GM18868 (cell line): ENCODE measurements at regions not wholly inside any gene's neighbourhood (a gene's known extent, or its start where the extent isn't known, plus 50 kb on each side); places are given as distances from the start of the nearest gene placed in this dataset.

Source experiments
- ATAC-seq: cut with Tn5 transposase; IDR thresholded peaks from one replicate; pipeline ENCODE4 v1.9.1; 2021; ENCODE audit warnings: mild to moderate bottlenecking, moderate library complexity; ENCODE audit not compliant: unreplicated experiment

GRCh38 chr7:159269745-159270144, 125.1 kb upstream of the VIPR2 start:
- ATAC-seq = no peak

- ATAC-seq = no peak
These were observed 118.8 kb upstream of the VIPR2 start for GRCh38 chr7:159263430-159263829.

- ATAC-seq = no peak
These were observed 109.0 kb upstream of the VIPR2 start for GRCh38 chr7:159253657-159254056.

DNA sequence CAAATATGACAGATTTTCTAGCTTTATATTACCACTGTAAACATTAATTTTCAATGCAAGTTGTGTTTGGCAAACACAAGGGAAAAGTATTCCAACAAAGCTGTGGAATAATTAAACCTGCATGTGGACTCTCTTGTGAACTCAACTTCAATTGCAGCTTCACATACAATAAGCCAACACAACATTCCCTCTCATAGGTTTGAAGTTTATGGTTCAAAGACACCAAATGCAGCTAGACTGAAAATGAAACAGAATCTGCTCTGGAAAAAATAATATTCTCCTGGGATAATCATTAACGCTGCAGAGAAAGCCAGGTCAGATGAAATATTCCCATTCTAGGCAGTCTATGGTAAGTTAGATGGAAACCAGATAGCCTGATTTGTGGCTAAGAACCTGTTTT, 105.8 kb upstream of the VIPR2 start:
- no peak for ATAC-seq

GRCh38 chr7:159249671-159250070, 105.0 kb upstream of the VIPR2 start:
- no peak for ATAC-seq

GRCh38 chr7:159247910-159248309, 103.2 kb upstream of the VIPR2 start:
- ATAC-seq = no peak

DNA sequence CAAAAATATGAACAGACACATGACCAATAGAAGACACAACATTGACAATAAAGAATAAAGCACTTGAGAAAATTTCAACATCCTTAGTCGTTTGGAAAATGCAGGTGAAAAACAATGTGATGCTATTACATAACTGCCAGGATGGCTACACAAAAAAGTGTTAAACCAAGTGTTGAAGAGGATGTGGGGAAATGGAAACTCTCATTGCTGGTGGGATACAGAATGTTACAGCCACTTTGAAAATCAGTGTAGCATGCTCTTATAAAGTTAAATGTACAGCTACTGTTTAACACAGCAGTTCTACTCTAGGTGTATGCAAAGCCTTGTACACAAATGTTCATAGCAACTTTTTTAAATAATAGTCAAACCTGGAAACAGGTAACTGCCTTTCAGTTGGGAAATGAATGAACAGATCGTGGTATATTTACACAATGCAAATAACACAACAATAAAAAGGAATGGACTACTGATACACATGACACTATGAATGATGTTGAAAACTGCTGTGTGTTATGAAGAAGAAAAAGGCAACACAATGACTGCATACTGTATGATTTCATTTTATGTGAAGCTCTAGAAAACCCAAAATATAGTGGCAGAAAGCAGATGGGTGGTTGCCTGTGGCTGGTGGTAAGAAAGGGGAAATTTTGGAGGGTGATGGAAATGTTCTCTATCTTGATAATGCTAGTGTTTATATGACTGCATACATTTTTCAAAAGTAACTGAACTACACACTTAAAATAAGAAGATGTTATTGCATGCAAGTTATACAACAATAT, 102.2 kb upstream of the VIPR2 start:
- no peak for ATAC-seq

- no peak for ATAC-seq
These were observed 96.3 kb upstream of the VIPR2 start for GRCh38 chr7:159240962-159241361.

GRCh38 chr7:159239028-159239427, 94.4 kb upstream of the VIPR2 start:
- no peak for ATAC-seq

DNA sequence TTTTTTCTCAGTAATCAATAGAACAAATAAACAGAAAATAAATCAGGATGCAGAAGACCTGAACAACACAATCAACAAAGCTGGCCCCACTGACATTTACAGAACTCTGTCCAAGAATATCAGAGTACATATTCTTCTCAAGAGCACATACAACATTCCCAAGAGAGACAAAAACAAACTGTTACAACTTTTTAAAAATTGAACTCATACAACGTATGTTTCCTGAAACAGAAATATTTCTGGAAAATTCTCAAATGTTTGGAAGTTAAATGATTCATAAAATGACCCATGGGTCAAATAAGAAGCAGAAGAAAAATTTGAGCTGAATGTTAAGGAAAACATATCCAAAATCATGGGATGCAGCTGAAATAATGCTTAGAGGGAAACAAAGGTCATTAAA, 93.9 kb upstream of the VIPR2 start:
- ATAC-seq = no peak

DNA sequence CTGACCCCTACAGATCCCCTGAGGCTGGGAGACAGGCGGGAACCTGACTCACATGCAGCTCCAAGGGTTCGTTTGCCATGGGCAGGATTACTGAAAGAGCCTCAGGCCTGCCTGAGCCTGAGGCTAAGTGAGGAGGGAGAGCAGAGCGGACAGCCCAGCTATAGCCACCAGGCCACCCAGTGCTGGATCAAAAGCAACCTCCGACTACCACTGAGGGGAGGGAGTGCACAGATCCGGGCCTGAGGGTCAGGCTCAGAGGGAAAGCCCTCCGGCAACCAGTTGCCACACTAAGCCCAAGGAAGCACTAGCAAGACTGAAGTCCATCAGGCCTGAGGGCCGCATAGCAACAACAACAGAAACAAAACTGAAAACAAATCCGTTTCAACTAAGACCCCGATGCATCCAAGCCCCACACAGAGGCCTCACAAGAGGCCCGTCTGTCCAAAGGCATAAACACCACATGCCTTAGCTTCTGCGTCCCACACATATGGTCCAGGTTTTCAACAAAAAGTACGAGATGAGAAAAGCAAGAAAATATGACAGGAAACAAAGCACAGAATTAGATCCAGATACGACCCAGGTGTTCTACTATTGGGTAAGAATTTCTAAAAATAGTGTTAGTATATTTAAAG, 92.5 kb upstream of the VIPR2 start:
- ATAC-seq = no peak

DNA sequence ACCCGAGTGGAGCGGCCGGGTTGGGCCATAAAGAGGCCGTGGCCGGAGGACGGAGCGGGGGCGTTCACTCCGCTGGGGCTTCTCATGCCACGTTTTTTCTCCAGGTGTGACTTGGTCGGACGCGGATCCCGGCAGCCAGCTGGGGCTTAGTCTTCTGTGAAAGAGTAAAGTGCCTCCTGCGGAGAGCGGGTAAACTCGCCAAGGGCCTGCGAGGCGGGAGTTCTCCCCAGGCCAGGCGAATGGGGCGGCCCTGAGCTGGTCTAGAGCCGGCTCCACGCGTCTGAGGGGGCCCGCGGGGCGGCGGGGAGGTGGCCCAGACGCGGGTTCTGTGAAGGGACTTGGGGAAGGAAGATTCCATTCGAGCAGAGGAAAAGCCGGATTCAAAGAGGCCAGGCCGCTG, 86.3 kb upstream of the VIPR2 start:
- ATAC-seq = no peak

DNA sequence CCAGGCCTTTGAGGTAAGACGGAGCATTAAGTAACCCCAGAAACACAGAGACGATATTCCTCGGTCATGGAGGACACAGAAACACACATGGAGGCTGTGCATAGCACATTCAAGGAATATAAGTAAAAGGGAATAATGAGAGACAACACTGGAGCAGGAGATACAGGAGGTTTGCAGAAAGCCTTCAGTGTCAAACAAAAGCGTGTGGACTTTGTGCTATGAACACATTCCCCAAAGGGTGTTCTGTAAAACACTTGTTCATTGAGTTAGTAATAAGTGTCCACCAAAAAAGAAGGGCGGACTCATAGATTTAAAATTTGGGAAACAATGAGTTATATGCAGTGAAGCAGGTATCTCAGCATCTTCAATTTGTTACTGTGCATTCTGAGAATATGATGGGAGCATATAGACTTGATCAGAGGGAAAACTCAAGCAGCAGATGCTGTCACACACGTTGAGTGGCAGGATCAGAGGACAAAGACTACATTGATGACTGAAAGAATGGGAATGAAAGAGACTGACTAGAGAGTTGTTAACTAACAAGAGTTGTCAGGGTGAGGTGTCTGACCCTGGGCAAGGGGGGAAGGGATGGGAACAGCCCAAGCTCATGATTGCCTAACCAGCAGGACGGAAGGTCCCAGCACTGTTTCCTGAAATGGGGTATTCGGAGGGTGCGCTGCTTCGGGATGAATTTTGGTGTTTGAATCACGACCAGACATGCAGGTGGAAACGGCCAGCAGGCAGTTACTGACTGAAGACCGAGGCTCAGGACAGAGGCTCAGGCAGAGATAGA, 85.2 kb upstream of the VIPR2 start:
- no peak for ATAC-seq

DNA sequence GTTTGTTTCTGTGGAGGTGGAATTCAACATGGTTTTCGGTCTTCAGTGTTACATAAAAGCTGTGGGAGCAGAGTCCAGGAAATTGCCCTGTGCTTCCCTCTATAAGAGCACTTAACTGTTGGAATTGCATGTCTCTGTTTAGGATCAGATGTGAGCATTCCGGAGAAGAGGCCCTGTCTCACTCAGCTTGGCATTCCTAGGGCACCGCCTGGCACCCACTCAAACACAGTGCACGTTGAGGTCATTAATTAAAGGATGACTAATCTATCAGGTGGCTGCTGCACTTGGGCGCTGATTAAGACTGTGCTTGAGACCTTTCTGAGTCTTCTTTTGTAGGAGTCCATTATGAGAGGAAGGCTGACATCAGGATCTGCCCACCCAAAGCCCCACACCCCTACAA, 82.8 kb upstream of the VIPR2 start:
- no peak for ATAC-seq

GRCh38 chr7:159226011-159226702, 81.5 kb upstream of the VIPR2 start:
- ATAC-seq = no peak

- ATAC-seq = no peak
These were observed 73.9 kb upstream of the VIPR2 start for GRCh38 chr7:159218607-159219006.

- no peak for ATAC-seq
These were observed 73.5 kb upstream of the VIPR2 start for GRCh38 chr7:159218170-159218569.

GRCh38 chr7:159215076-159215475, 70.4 kb upstream of the VIPR2 start:
- no peak for ATAC-seq

- no peak for ATAC-seq
These were observed 68.6 kb upstream of the VIPR2 start for GRCh38 chr7:159213253-159213652.

- ATAC-seq = no peak
These were observed 67.6 kb upstream of the VIPR2 start for GRCh38 chr7:159212226-159212625.

- ATAC-seq = no peak
These were observed 67.0 kb upstream of the VIPR2 start for GRCh38 chr7:159211540-159212182.
